HG02571 (cell line): ENCODE measurements at regions not wholly inside any gene's neighbourhood (a gene's known extent, or its start where the extent isn't known, plus 50 kb on each side); places are given as distances from the start of the nearest gene placed in this dataset.

ENCODE experiments used
- ATAC-seq: cut with Tn5 transposase; IDR thresholded peaks from one replicate; pipeline ENCODE4 v1.9.1; 2021; ENCODE audit warnings: mild to moderate bottlenecking, moderate library complexity; ENCODE audit not compliant: unreplicated experiment

GRCh38 chr22:22743128-22743760, 98.8 kb downstream of the GGTLC2 start:
- ATAC-seq = no peak

- no peak for ATAC-seq
Observed at GRCh38 chr22:22744412-22745224, 100.2 kb downstream of the GGTLC2 start.

GRCh38 chr22:22745225-22746060, 101.0 kb downstream of the GGTLC2 start:
- ATAC-seq = no peak

- no peak for ATAC-seq
Observed at GRCh38 chr22:22746061-22746962, 101.9 kb downstream of the GGTLC2 start.

GRCh38 chr22:22746963-22747933, 102.8 kb downstream of the GGTLC2 start:
- ATAC-seq = no peak

- no peak for ATAC-seq
Observed at GRCh38 chr22:22748297-22748743, 103.9 kb downstream of the GGTLC2 start.

- ATAC-seq = no peak
Observed at GRCh38 chr22:22748756-22749155, 104.3 kb downstream of the GGTLC2 start.

GRCh38 chr22:22749167-22749758, 104.8 kb downstream of the GGTLC2 start:
- ATAC-seq = no peak

- ATAC-seq = no peak
Observed at GRCh38 chr22:22750335-22751042, 106.1 kb downstream of the GGTLC2 start.

- no peak for ATAC-seq
Observed at GRCh38 chr22:22751043-22751603, 106.7 kb downstream of the GGTLC2 start.

GRCh38 chr22:22752199-22752555, 107.8 kb downstream of the GGTLC2 start:
- no peak for ATAC-seq

- no peak for ATAC-seq
Observed at GRCh38 chr22:22752556-22753477, 108.4 kb downstream of the GGTLC2 start.

GRCh38 chr22:22753526-22754267, 109.3 kb downstream of the GGTLC2 start:
- no peak for ATAC-seq

GRCh38 chr22:22754268-22754657, 109.8 kb downstream of the GGTLC2 start:
- no peak for ATAC-seq

GRCh38 chr22:22754961-22755777, 110.8 kb downstream of the GGTLC2 start:
- no peak for ATAC-seq

GRCh38 chr22:22755778-22756100, 111.3 kb downstream of the GGTLC2 start:
- ATAC-seq = no peak
